Uterus (tissue), 3 donors: ENCODE measurements at regions not wholly inside any gene's neighbourhood (a gene's known extent, or its start where the extent isn't known, plus 50 kb on each side); places are given as distances from the start of the nearest gene placed in this dataset.

Experiments used
- DNase-seq, 2 donors: peaks; one replicate each; pipeline ENCODE4 v3.0.0-alpha.2; 2019 to 2020
- H3K27ac ChIP-seq, 2 donors: fragments of 200-600 bp; sonication (generic); 1 replicate in 1 of 2; 2 replicates in 1 of 2; pipeline ENCODE4 v1.5.1; 2016 to 2018
- H3K27me3 ChIP-seq, 2 donors: fragments of 200-600 bp; sonication (generic); one replicate each; pipeline ENCODE4 v1.5.1; 2018 to 2019; ENCODE audit warnings: control low read depth in 1 of 2
- H3K36me3 ChIP-seq, 2 donors: fragments of 200-600 bp; sonication (generic); one replicate each; pipeline ENCODE4 v1.5.1; 2019; ENCODE audit warnings: control low read depth in 1 of 2
- H3K4me1 ChIP-seq, 2 donors: fragments of 200-600 bp; sonication (generic); one replicate each; pipeline ENCODE4 v1.5.1; 2018 to 2019; ENCODE audit warnings: control low read depth in 1 of 2
- H3K4me3 ChIP-seq, 2 donors: fragments of 200-600 bp; sonication (generic); 1 replicate in 1 of 2; 2 replicates in 1 of 2; pipeline ENCODE4 v1.5.1; 2018 to 2019; ENCODE audit warnings: mild to moderate bottlenecking in 1 of 2
- H3K9me3 ChIP-seq, 2 donors: fragments of 200-600 bp; sonication (generic); one replicate each; pipeline ENCODE4 v1.5.1; 2019; ENCODE audit warnings: control low read depth in 1 of 2
- POLR2A ChIP-seq, 2 donors: fragments of 450-650 bp; IDR thresholded peaks; one replicate each; pipeline ENCODE4 v1.6.1; 2016; ENCODE audit warnings: antibody characterized with exemption in 2 of 2, mild to moderate bottlenecking in 1 of 2, moderate library complexity in 1 of 2
- intact Hi-C: fragments of 100-400 bp; cut with DNase I; formaldehyde crosslinking; loops from one replicate; pipeline ENCODE4 v1.15.1; 2023; ENCODE audit warnings: low total_unique reads
- TF ChIP-seq, protein P1 (sequence below), 4 experiments: fragments of 200-600 bp in 2 of 4; fragments of 450-650 bp in 2 of 4; sonication (generic) in 2 of 4; IDR thresholded peaks; one replicate each; pipeline ENCODE4 v1.5.1; 2016 to 2019; ENCODE audit warnings: antibody characterized with exemption in 4 of 4, mild to moderate bottlenecking in 2 of 4, moderate library complexity in 1 of 4
- donor health status: DM: yes; HTN: yes; CAD: no.

DNA sequence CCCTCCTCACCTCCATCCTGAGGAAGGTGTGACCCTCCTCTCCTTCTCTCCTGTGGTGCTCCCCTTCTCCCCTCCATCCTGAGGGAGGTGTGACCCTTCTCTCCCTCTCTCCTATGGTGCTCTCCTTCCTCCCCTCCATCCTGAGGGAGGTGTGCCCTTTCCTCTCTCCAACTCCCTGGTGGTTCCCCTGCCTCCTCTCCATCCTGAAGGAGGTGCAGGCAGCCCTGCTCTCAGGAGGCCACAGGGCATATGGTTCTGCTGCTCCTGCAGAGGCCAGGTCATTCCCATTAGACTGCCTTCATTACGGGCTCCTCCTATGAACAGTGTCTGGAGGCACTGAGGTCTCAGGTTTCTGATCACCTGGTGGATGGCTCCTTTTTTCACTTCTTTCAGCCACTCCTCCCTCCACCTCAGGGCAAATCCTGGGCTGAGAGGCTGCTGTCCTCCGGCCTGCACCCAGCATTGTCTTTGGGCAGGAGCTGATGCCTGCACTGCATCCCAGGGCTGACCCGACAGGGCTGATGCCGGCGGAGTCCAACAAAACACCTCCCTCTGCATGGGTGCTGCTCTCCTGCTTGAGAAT, 197.1 kb downstream of the MED10 start:
- no peaks in the 10 kb centered on the region for H3K36me3 ChIP-seq
- no peaks in the 10 kb centered on the region for H3K27me3 ChIP-seq
- no peak overlapping the region for H3K27ac ChIP-seq
- TF ChIP-seq, protein P1, sequence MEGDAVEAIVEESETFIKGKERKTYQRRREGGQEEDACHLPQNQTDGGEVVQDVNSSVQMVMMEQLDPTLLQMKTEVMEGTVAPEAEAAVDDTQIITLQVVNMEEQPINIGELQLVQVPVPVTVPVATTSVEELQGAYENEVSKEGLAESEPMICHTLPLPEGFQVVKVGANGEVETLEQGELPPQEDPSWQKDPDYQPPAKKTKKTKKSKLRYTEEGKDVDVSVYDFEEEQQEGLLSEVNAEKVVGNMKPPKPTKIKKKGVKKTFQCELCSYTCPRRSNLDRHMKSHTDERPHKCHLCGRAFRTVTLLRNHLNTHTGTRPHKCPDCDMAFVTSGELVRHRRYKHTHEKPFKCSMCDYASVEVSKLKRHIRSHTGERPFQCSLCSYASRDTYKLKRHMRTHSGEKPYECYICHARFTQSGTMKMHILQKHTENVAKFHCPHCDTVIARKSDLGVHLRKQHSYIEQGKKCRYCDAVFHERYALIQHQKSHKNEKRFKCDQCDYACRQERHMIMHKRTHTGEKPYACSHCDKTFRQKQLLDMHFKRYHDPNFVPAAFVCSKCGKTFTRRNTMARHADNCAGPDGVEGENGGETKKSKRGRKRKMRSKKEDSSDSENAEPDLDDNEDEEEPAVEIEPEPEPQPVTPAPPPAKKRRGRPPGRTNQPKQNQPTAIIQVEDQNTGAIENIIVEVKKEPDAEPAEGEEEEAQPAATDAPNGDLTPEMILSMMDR (IDR thresholded peaks at IDR 0.05), result no peak
- TF ChIP-seq POLR2A (IDR thresholded peaks at IDR 0.05), result no peak
- H3K9me3 ChIP-seq, result no peaks in the 10 kb centered on the region
- no peak overlapping the region for H3K4me3 ChIP-seq
- DNase-seq, result no peak
- H3K4me1 ChIP-seq, result no peaks in the 10 kb centered on the region
- intact Hi-C loops, result no loop called here

DNA sequence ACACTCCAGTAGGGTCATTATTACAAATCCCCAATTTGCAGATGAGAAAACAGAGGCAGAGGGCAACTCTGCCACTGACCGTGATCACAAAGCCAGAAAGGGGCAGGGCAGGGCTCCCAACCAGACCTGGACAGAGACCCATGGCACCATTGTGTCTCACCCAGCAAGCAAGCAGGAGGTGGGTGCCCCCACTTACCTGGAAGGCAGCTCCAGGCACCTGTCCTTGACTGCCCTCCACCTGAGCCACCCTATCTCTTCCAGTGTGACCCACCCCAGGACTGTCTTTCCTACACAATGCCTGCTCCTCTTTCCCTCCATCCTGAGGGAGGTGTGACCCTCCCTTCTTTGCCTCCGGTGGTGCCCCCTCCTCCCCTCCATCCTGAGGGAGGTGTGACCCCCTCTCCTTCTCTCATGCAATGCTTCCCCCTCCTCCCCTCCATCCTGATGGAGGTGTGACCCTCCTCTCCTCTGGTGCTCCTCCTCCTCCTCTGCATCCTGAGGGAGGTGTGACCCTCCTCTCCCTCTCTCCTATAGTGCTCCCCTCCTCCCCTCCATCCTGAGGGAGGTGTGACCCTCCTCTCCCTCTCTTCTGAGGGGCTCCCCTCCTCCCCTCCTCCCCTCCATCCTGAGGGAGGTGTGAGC, 198.0 kb downstream of the MED10 start:
- intact Hi-C loops, result no loop called here
- no peaks in the 10 kb centered on the region for H3K36me3 ChIP-seq
- no peaks in the 10 kb centered on the region for H3K4me1 ChIP-seq
- H3K27ac ChIP-seq, result no peak overlapping the region
- H3K27me3 ChIP-seq, result no peaks in the 10 kb centered on the region
- H3K4me3 ChIP-seq, result no peak overlapping the region
- no peak for DNase-seq
- no peaks in the 10 kb centered on the region for H3K9me3 ChIP-seq
- TF ChIP-seq POLR2A (IDR thresholded peaks at IDR 0.05), result no peak
- TF ChIP-seq, protein P1 (IDR thresholded peaks at IDR 0.05), result no peak

DNA sequence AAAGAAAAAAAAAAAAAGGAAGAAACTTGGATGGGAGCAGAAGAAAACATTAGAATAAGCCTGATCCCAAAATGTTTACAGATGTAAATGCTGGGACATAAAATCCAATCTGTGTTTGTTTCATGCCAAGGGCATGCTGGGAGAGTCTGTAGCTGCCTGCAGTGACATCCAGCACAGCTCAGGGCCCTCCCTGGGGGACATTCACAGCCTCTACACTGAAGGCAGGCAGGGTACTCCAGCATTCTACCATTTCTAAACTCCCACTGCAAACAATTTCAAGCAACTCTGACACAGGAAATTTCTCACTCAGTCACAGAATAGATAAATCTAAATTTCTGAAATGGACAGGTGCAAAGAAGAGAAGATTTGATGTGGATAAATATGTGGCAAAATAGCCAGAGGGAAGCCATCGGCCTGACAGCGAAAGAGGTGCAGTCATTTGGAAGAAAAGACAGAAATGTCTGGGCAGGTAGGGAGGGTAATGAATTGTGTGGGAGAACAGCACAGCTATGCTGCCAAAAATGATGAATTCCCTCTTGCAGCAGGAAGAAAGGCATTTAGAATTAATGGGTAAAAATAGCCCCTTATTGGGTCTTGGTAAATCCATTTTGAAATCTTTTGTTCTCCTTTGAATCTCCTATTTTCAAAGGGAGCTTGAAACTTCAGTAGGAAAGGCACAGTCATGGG, 199.4 kb downstream of the MED10 start:
- Histone ChIP-seq H3K9me3 (no peaks in the 10 kb centered on the region), H3K36me3 (no peaks in the 10 kb centered on the region), H3K4me3 (no peak overlapping the region), H3K27ac (no peak overlapping the region), H3K4me1 (no peaks in the 10 kb centered on the region), H3K27me3 (no peaks in the 10 kb centered on the region)
- no peak for DNase-seq
- intact Hi-C loops, result no loop called here
- TF ChIP-seq, protein P1 (IDR thresholded peaks at IDR 0.05), result no peak
- TF ChIP-seq POLR2A (IDR thresholded peaks at IDR 0.05), result no peak

DNA sequence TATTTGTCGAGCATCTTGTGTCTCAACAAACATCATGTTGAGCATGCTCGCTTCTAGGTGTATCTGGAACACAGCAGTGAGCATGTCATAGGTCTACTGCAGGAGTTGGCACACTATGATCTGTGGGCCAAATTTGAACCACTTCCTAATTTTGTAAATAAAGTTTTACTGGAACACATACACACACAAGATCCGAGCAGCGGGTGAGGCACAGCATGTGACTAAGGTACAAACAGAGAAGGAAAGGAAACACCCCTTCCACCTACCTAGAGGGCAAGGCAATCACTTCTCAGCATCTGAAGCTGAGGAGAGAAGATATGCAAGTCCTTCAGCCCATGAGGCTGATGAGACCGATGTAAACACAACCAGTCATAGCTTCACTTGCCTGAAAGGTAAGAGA, 200.4 kb downstream of the MED10 start:
- TF ChIP-seq, protein P1 (IDR thresholded peaks at IDR 0.05), result no peak
- no peak for TF ChIP-seq POLR2A (IDR thresholded peaks at IDR 0.05)
- no peaks in the 10 kb centered on the region for H3K36me3 ChIP-seq
- no peak for DNase-seq
- H3K4me1 ChIP-seq, result no peaks in the 10 kb centered on the region
- H3K27me3 ChIP-seq, result no peaks in the 10 kb centered on the region
- intact Hi-C loops, result no loop called here
- no peak overlapping the region for H3K4me3 ChIP-seq
- H3K27ac ChIP-seq, result no peak overlapping the region
- H3K9me3 ChIP-seq, result no peaks in the 10 kb centered on the region

DNA sequence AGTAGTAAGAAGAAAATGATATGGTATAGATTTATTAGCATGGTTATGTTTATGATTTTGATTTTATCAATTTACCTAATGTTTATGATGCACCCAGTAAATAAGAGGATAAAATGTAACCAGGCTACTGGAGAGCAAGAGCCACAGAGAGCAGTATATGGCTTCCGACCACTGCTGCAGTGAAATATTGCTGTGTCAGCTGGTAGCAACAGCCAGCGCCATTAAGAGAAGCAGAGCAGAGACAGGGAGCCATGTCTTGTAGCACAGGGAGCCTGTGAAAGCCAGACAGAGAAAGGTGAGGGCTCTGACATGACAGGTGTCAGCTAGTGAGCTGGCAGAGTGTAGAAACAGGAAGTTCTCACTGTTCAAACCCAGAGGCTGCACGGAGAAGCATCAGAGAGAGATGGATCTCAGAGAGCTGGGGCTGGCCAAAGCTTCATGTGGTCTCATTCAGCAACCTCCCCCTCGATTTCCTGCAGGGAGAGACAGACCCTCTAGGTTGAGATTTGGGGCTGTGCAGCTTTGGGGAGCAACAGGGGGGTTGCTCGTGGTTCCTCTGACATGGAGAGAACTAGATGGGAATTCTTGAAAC, 202.1 kb downstream of the MED10 start:
- Histone ChIP-seq H3K4me1 (no peaks in the 10 kb centered on the region), H3K36me3 (no peaks in the 10 kb centered on the region), H3K4me3 (no peak overlapping the region), H3K27me3 (no peaks in the 10 kb centered on the region), H3K9me3 (no peaks in the 10 kb centered on the region), H3K27ac (no peak overlapping the region)
- DNase-seq, result no peak
- intact Hi-C loops, result no loop called here
- no peak for TF ChIP-seq POLR2A (IDR thresholded peaks at IDR 0.05)
- TF ChIP-seq, protein P1 (IDR thresholded peaks at IDR 0.05), result no peak
